GM23338 (cell line): ENCODE measurements at regions not wholly inside any gene's neighbourhood (a gene's known extent, or its start where the extent isn't known, plus 50 kb on each side); places are given as distances from the start of the nearest gene placed in this dataset.

Experiments used
- ATAC-seq: fragments of 200-7000 bp; cut with Tn5 transposase; 3 replicates; pipeline ENCODE4 v1.9.1; 2020
- DNase-seq: peaks from one replicate; pipeline ENCODE4 v3.0.0-alpha.2; 2015; ENCODE audit warnings: low spot score
- H2AFZ ChIP-seq: fragments of 200-600 bp; sonication (generic); 2 replicates; pipeline ENCODE4 v1.8.0; 2016; ENCODE audit warnings: antibody characterized with exemption, mild to moderate bottlenecking, moderate library complexity
- H3F3A ChIP-seq: fragments of 200-600 bp; sonication (generic); replicated peaks from 2 replicates; pipeline ENCODE4 v1.8.0; 2017; ENCODE audit warnings: antibody characterized with exemption, mixed run types, low read depth
- H3K27ac ChIP-seq: fragments of 200-600 bp; sonication (generic); 2 replicates; pipeline ENCODE4 v1.6.1; 2016; ENCODE audit warnings: low read depth
- H3K27me3 ChIP-seq: fragments of 200-600 bp; sonication (generic); 2 replicates; pipeline ENCODE4 v1.8.0; 2016; ENCODE audit warnings: mild to moderate bottlenecking, mixed run types, moderate library complexity; ENCODE audit not compliant: insufficient read depth
- H3K36me3 ChIP-seq: fragments of 200-600 bp; sonication (generic); 2 replicates; pipeline ENCODE4 v1.8.0; 2016; ENCODE audit warnings: mild to moderate bottlenecking; ENCODE audit not compliant: insufficient read depth
- H3K4me1 ChIP-seq: fragments of 200-600 bp; sonication (generic); 2 replicates; pipeline ENCODE4 v1.8.0; 2016; ENCODE audit warnings: mild to moderate bottlenecking, moderate library complexity; ENCODE audit not compliant: insufficient read depth
- H3K4me2 ChIP-seq: fragments of 200-600 bp; sonication (generic); 2 replicates; pipeline ENCODE4 v1.7.1; 2017; ENCODE audit warnings: mixed run types
- H3K4me3 ChIP-seq: fragments of 200-600 bp; sonication (generic); 2 replicates; pipeline ENCODE4 v1.6.1; 2016; ENCODE audit warnings: mixed run types
- H3K79me2 ChIP-seq: fragments of 200-600 bp; sonication (generic); replicated peaks from 2 replicates; pipeline ENCODE4 v1.8.0; 2017; ENCODE audit warnings: mild to moderate bottlenecking; ENCODE audit not compliant: insufficient read depth
- H3K9me2 ChIP-seq: fragments of 200-600 bp; sonication (generic); 2 replicates; pipeline ENCODE4 v1.8.0; 2017; ENCODE audit not compliant: insufficient read depth
- H4K20me1 ChIP-seq: fragments of 200-600 bp; sonication (generic); replicated peaks from 2 replicates; pipeline ENCODE4 v1.8.0; 2017; ENCODE audit warnings: mild to moderate bottlenecking; ENCODE audit not compliant: insufficient read depth
- H3K27ac Mint-ChIP-seq: 2 replicates; pipeline ENCODE4 v1.8.0; 2020; ENCODE audit warnings: inconsistent platforms, mild to moderate bottlenecking, moderate library complexity, mixed read lengths
- H3K27me3 Mint-ChIP-seq: 3 replicates; pipeline ENCODE4 v1.8.0; 2022; ENCODE audit warnings: low read depth, mild to moderate bottlenecking, moderate library complexity, mixed read lengths, inconsistent platforms; ENCODE audit not compliant: insufficient read depth, poor library complexity
- H3K36me3 Mint-ChIP-seq: 3 replicates; pipeline ENCODE4 v1.8.0; 2021; ENCODE audit warnings: low read depth, mild to moderate bottlenecking, inconsistent platforms, moderate library complexity, mixed read lengths
- H3K4me1 Mint-ChIP-seq: 3 replicates; pipeline ENCODE4 v1.8.0; 2020; ENCODE audit warnings: mild to moderate bottlenecking, inconsistent platforms, mixed read lengths
- H3K4me3 Mint-ChIP-seq: 3 replicates; pipeline ENCODE4 v1.8.0; 2021; ENCODE audit warnings: moderate library complexity, mild to moderate bottlenecking, inconsistent platforms, mixed read lengths
- H3K9me3 Mint-ChIP-seq: 3 replicates; pipeline ENCODE4 v1.8.0; 2020; ENCODE audit warnings: moderate library complexity, mild to moderate bottlenecking, inconsistent platforms, mixed read lengths
- CREB1 ChIP-seq: fragments of 250-450 bp; sonication (Bioruptor Pico); IDR thresholded peaks from 2 replicates; pipeline ENCODE4 v1.5.0; 2020; ENCODE audit warnings: low read depth, mild to moderate bottlenecking, moderate library complexity
- EZH2 ChIP-seq: fragments of 200-600 bp; sonication (generic); IDR thresholded peaks from one replicate; pipeline ENCODE4 v1.8.0; 2017; ENCODE audit warnings: antibody characterized with exemption, mild to moderate bottlenecking, low read depth; ENCODE audit not compliant: unreplicated experiment
- EZH2phosphoT487 ChIP-seq: fragments of 200-600 bp; sonication (generic); IDR thresholded peaks from one replicate; pipeline ENCODE4 v1.8.1; 2018; ENCODE audit warnings: antibody characterized with exemption; ENCODE audit not compliant: unreplicated experiment
- NANOG ChIP-seq: IDR thresholded peaks from 2 replicates; pipeline ENCODE4 v1.6.1; 2016; ENCODE audit warnings: antibody characterized with exemption, borderline replicate concordance
- POLR2AphosphoS5 ChIP-seq: IDR thresholded peaks from 2 replicates; pipeline ENCODE4 v1.6.1; 2016; ENCODE audit warnings: antibody characterized with exemption, low read depth
- STAT1 ChIP-seq: IDR thresholded peaks from one replicate; pipeline ENCODE4 v1.6.1; 2016; ENCODE audit warnings: antibody characterized with exemption; ENCODE audit not compliant: unreplicated experiment
- ZNF114 ChIP-seq: fragments of 250-450 bp; sonication (Bioruptor Pico); IDR thresholded peaks from 2 replicates; pipeline ENCODE4 v1.5.0; 2020; ENCODE audit warnings: mild to moderate bottlenecking, moderate library complexity
- TF ChIP-seq, protein P1 (sequence below), 2 experiments: fragments of 200-600 bp in 1 of 2; sonication (generic) in 1 of 2; conservative IDR thresholded peaks; 2 replicates each; pipeline versions ENCODE4 v1.5.1 to v1.6.1; 2016 to 2017; ENCODE audit warnings: antibody characterized with exemption in 2 of 2, low read depth in 2 of 2, mild to moderate bottlenecking in 2 of 2, moderate library complexity in 1 of 2
- TF ChIP-seq, protein P2 (sequence below): IDR thresholded peaks from one replicate; pipeline ENCODE4 v1.6.1; 2018; ENCODE audit warnings: antibody characterized with exemption; ENCODE audit not compliant: unreplicated experiment

DNA sequence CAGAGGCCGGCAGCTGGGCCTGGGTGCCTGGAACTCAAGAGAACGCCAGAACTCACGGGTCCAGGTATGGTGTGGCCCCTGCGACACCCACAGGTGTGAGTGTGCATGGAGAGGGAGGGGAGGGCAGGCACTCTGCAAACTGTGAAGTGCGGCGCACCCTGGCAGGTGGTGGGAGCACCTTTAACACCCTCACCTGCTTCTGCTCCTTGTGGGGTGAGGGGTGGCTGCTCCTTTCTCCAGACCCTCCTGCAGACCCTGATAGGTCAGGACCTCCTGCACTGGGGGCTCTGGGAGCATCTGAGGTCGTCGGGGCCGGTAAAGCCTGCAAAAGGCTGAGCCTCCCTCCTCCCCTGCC is 324.7 kb upstream of the SFSWAP start (continued):
- TF ChIP-seq, protein P1, sequence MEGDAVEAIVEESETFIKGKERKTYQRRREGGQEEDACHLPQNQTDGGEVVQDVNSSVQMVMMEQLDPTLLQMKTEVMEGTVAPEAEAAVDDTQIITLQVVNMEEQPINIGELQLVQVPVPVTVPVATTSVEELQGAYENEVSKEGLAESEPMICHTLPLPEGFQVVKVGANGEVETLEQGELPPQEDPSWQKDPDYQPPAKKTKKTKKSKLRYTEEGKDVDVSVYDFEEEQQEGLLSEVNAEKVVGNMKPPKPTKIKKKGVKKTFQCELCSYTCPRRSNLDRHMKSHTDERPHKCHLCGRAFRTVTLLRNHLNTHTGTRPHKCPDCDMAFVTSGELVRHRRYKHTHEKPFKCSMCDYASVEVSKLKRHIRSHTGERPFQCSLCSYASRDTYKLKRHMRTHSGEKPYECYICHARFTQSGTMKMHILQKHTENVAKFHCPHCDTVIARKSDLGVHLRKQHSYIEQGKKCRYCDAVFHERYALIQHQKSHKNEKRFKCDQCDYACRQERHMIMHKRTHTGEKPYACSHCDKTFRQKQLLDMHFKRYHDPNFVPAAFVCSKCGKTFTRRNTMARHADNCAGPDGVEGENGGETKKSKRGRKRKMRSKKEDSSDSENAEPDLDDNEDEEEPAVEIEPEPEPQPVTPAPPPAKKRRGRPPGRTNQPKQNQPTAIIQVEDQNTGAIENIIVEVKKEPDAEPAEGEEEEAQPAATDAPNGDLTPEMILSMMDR (conservative IDR thresholded peaks at IDR 0.05; ENCODE audit: low read depth in 2 of 2): no peak

GRCh38 chr12:131386781-131387180 is 324.1 kb upstream of the SFSWAP start:
- no peak overlapping the region for H3K27ac ChIP-seq
- H3K27me3 Mint-ChIP-seq: peaks cover 9% of the 10 kb centered on the region

GRCh38 chr12:131387281-131388163 is 323.4 kb upstream of the SFSWAP start:
- peaks cover 7% of the 10 kb centered on the region for H3K4me1 ChIP-seq
- Mint-ChIP-seq H3K36me3 (no peaks in the 10 kb centered on the region; the same call in 2 of the 3 replicates), H3K27me3 (peaks cover 11% of the 10 kb centered on the region), H3K4me3 (no peak overlapping the region), H3K9me3 (peaks cover 3% of the 10 kb centered on the region; the same call in 1 of the 3 replicates), H3K27ac (no peak overlapping the region), H3K4me1 (peaks cover 20% of the 10 kb centered on the region)
- H3K36me3 ChIP-seq: no peaks in the 10 kb centered on the region
- no peaks in the 10 kb centered on the region for H3K9me2 ChIP-seq
- H3K4me3 ChIP-seq: no peak overlapping the region
- DNase-seq: no peak
- no peaks in the 10 kb centered on the region for H3K27me3 ChIP-seq
- ATAC-seq: no peak
- H3F3A ChIP-seq: no peaks in the 10 kb centered on the region
- H2AFZ ChIP-seq: no peak overlapping the region
- no peaks in the 10 kb centered on the region for H3K79me2 ChIP-seq
- no peak overlapping the region; the same call in 1 of the 2 replicates for H3K4me2 ChIP-seq
- H4K20me1 ChIP-seq: no peaks in the 10 kb centered on the region
- H3K27ac ChIP-seq: no peak overlapping the region
- TF ChIP-seq, protein P2, sequence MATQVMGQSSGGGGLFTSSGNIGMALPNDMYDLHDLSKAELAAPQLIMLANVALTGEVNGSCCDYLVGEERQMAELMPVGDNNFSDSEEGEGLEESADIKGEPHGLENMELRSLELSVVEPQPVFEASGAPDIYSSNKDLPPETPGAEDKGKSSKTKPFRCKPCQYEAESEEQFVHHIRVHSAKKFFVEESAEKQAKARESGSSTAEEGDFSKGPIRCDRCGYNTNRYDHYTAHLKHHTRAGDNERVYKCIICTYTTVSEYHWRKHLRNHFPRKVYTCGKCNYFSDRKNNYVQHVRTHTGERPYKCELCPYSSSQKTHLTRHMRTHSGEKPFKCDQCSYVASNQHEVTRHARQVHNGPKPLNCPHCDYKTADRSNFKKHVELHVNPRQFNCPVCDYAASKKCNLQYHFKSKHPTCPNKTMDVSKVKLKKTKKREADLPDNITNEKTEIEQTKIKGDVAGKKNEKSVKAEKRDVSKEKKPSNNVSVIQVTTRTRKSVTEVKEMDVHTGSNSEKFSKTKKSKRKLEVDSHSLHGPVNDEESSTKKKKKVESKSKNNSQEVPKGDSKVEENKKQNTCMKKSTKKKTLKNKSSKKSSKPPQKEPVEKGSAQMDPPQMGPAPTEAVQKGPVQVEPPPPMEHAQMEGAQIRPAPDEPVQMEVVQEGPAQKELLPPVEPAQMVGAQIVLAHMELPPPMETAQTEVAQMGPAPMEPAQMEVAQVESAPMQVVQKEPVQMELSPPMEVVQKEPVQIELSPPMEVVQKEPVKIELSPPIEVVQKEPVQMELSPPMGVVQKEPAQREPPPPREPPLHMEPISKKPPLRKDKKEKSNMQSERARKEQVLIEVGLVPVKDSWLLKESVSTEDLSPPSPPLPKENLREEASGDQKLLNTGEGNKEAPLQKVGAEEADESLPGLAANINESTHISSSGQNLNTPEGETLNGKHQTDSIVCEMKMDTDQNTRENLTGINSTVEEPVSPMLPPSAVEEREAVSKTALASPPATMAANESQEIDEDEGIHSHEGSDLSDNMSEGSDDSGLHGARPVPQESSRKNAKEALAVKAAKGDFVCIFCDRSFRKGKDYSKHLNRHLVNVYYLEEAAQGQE: no peak
- TF ChIP-seq, protein P1 (conservative IDR thresholded peaks at IDR 0.05; ENCODE audit: low read depth in 2 of 2): no peak
- TF ChIP-seq STAT1 (no peak), ZNF114 (CRISPR knock-in tag) (no peak), NANOG (no peak), CREB1 (CRISPR knock-in tag) (no peak), EZH2phosphoT487 (no peak)

More at GRCh38 chr12:131386781-131387180, 324.1 kb upstream of the SFSWAP start:
- ATAC-seq (no peak), DNase-seq (no peak)
- no peaks in the 10 kb centered on the region; the same call in 2 of the 3 replicates for H3K36me3 Mint-ChIP-seq
- no peak overlapping the region for H3K4me3 Mint-ChIP-seq
- Histone ChIP-seq H3K4me1 (peaks cover 7% of the 10 kb centered on the region), H3K4me2 (no peak overlapping the region), H3K27me3 (no peaks in the 10 kb centered on the region), H3K4me3 (no peak overlapping the region), H4K20me1 (no peaks in the 10 kb centered on the region), H3F3A (no peaks in the 10 kb centered on the region), H3K9me2 (no peaks in the 10 kb centered on the region), H3K79me2 (no peaks in the 10 kb centered on the region), H3K36me3 (no peaks in the 10 kb centered on the region), H2AFZ (no peak overlapping the region)
- H3K9me3 Mint-ChIP-seq: peaks cover 3% of the 10 kb centered on the region; the same call in 1 of the 3 replicates
- TF ChIP-seq CREB1 (CRISPR knock-in tag) (no peak), EZH2 (no peak), POLR2AphosphoS5 (no peak)
- H3K27ac Mint-ChIP-seq: no peak overlapping the region
- H3K4me1 Mint-ChIP-seq: peaks cover 20% of the 10 kb centered on the region
